HT-29 (cell line): ENCODE measurements at regions not wholly inside any gene's neighbourhood (a gene's known extent, or its start where the extent isn't known, plus 50 kb on each side); places are given as distances from the start of the nearest gene placed in this dataset.

ENCODE experiments used
- DNase-seq: peaks from one replicate; pipeline ENCODE4 v3.0.0-alpha.2; 2015; ENCODE audit warnings: low spot score

- no peak for DNase-seq
Observed at GRCh38 chr14:97924922-97925613, 1127.9 kb downstream of the VRK1 start.

- DNase-seq = no peak
Observed at GRCh38 chr14:97930166-97930565, 1133.0 kb downstream of the VRK1 start.

- DNase-seq = no peak
Observed at GRCh38 chr14:97931273-97931672, 1134.1 kb downstream of the VRK1 start.

GRCh38 chr14:97942921-97943320 lies 1145.7 kb downstream of the VRK1 start:
- no peak for DNase-seq

GRCh38 chr14:97943619-97944018 lies 1146.4 kb downstream of the VRK1 start:
- no peak for DNase-seq

- DNase-seq = no peak
Observed at GRCh38 chr14:97944380-97944779, 1147.2 kb downstream of the VRK1 start.

GRCh38 chr14:97945631-97946030 lies 1148.4 kb downstream of the VRK1 start:
- DNase-seq = no peak

GRCh38 chr14:97946240-97946639 lies 1149.1 kb downstream of the VRK1 start:
- no peak for DNase-seq

GRCh38 chr14:97946641-97947040 lies 1149.5 kb downstream of the VRK1 start:
- no peak for DNase-seq

- DNase-seq = no peak
Observed at GRCh38 chr14:97948841-97949240, 1151.7 kb downstream of the VRK1 start.

GRCh38 chr14:97956581-97957340 lies 1159.6 kb downstream of the VRK1 start:
- DNase-seq = no peak

- no peak for DNase-seq
Observed at GRCh38 chr14:97959251-97959650, 1162.1 kb downstream of the VRK1 start.

GRCh38 chr14:97960436-97960835 lies 1163.3 kb downstream of the VRK1 start:
- DNase-seq = no peak

GRCh38 chr14:97970222-97970621 lies 1173.0 kb downstream of the VRK1 start:
- no peak for DNase-seq

GRCh38 chr14:97975216-97975615 lies 1178.0 kb downstream of the VRK1 start:
- DNase-seq = no peak

GRCh38 chr14:97975962-97976361 lies 1178.8 kb downstream of the VRK1 start:
- DNase-seq = no peak

- no peak for DNase-seq
Observed at GRCh38 chr14:97976861-97977260, 1179.7 kb downstream of the VRK1 start.

- peak; percentile 1 for DNase-seq
Observed at GRCh38 chr14:97977651-97978261, 1180.6 kb downstream of the VRK1 start.

- DNase-seq = peak; percentile 57
Observed at GRCh38 chr14:97978341-97978740, 1181.2 kb downstream of the VRK1 start.

- DNase-seq = no peak
Observed at GRCh38 chr14:97993508-97994019, 1196.4 kb downstream of the VRK1 start.

- DNase-seq = no peak
Observed at GRCh38 chr14:97994020-97994531, 1196.9 kb downstream of the VRK1 start.

- DNase-seq = no peak
Observed at GRCh38 chr14:97995038-97995437, 1197.9 kb downstream of the VRK1 start.
